Gastrocnemius medialis (tissue), 4 donors: ENCODE measurements at regions not wholly inside any gene's neighbourhood (a gene's known extent, or its start where the extent isn't known, plus 50 kb on each side); places are given as distances from the start of the nearest gene placed in this dataset.
"Not testable (repeated sequence)": the region's sequence is repeated elsewhere in the genome, so short reads cannot be mapped to it uniquely, and the experiment has no call there.

Experiments
- ATAC-seq, 2 donors: fragments of 150-250 bp; one replicate each; pipeline ENCODE4 v1.9.1; 2016
- DNase-seq, 2 donors: peaks; one replicate each; pipeline ENCODE4 v3.0.0-alpha.2; 2019
- H3K27ac ChIP-seq, 4 donors: fragments of 200-600 bp; sonication (generic); 1 replicate in 1 of 4; 2 replicates in 3 of 4; pipeline ENCODE4 v1.5.1; 2016 to 2018; ENCODE audit warnings: mild to moderate bottlenecking in 2 of 4, moderate library complexity in 1 of 4
- H3K27me3 ChIP-seq, 3 donors: fragments of 200-600 bp; sonication (generic) in 2 of 3; 1 replicate in 1 of 3; 2 replicates in 2 of 3; pipeline versions ENCODE4 v1.5.1 to v1.6.0; 2016 to 2019; ENCODE audit warnings: mild to moderate bottlenecking in 1 of 3, moderate library complexity in 1 of 3
- H3K36me3 ChIP-seq, 2 donors: fragments of 200-600 bp; sonication (generic) in 1 of 2; one replicate each; pipeline ENCODE4 v1.5.1; 2017 to 2018
- H3K4me1 ChIP-seq, 2 donors: fragments of 200-600 bp; sonication (generic) in 1 of 2; one replicate each; pipeline ENCODE4 v1.5.1; 2016 to 2017; ENCODE audit warnings: mild to moderate bottlenecking in 2 of 2
- H3K4me3 ChIP-seq, 4 donors: fragments of 200-600 bp; sonication (generic) in 3 of 4; 1 replicate in 1 of 4; 2 replicates in 3 of 4; pipeline ENCODE4 v1.5.1; 2016 to 2019; ENCODE audit warnings: mild to moderate bottlenecking in 2 of 4
- H3K9me3 ChIP-seq, 3 donors: fragments of 200-600 bp; sonication (generic) in 2 of 3; 1 replicate in 1 of 3; 2 replicates in 2 of 3; pipeline ENCODE4 v1.5.1; 2016 to 2019
- POLR2A ChIP-seq, 2 donors: fragments of 450-650 bp; IDR thresholded peaks; one replicate each; pipeline ENCODE4 v1.6.1; 2017; ENCODE audit warnings: antibody characterized with exemption in 2 of 2, mild to moderate bottlenecking in 2 of 2, moderate library complexity in 2 of 2
- in situ Hi-C, 4 donors: fragments of 200-750 bp; cut with MboI; loops; one replicate each; pipeline versions ENCODE4 v1.15.0 to v1.8.0; 2017; ENCODE audit warnings: low sequenced_read_pairs in 4 of 4
- intact Hi-C: fragments of 100-400 bp; cut with DNase I; formaldehyde crosslinking; loops from one replicate; pipeline ENCODE4 v1.15.1; 2023; ENCODE audit warnings: low total_unique reads
- TF ChIP-seq, protein P1 (sequence below), 5 experiments: fragments of 450-650 bp in 3 of 5; fragments of 200-600 bp in 2 of 5; sonication (generic) in 2 of 5; IDR thresholded peaks in 4 of 5; conservative IDR thresholded peaks in 1 of 5; 1 replicate in 4 of 5; 2 replicates in 1 of 5; pipeline ENCODE4 v1.5.1; 2016 to 2019; ENCODE audit warnings: antibody characterized with exemption in 5 of 5, mild to moderate bottlenecking in 3 of 5, moderate library complexity in 3 of 5

DNA sequence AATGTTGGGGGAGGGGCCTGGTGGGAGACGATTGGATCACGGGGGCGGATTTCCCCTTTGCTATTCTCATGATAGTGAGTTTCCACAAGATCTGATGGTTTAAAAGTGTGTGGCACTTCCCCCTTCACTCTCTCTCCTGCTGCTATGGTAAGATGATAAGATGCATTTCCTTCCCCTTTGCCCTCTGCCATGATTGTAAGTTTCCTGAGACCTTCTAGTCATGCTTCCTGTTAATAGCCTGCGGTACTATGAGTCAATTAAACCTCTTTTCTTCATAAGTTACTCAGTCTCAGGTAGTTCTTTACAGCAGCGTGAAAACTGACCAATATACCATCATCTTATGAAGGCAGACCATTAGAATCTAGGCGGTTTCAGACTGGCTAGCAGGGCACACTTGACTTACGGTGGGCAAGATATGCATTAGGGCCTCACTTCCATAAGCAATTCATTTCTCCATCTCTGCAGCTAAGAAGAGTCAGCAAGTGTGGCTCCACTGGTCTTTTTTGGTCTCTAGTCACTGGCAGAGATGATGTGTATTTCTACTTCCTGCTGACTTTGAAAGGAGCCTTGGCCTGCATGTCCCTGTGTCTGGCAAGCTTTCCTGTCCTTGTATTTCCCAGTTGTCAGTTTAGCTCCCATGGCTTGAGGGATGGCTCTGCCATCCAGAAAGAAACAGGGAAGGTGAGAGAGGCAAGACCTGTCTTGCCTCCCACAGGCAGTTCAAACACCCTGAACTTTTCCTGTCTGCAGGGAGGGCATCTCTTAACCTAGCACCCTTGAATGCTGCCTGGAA lies 109.0 kb upstream of the ADAMTS9 start:
- TF ChIP-seq, protein P1, sequence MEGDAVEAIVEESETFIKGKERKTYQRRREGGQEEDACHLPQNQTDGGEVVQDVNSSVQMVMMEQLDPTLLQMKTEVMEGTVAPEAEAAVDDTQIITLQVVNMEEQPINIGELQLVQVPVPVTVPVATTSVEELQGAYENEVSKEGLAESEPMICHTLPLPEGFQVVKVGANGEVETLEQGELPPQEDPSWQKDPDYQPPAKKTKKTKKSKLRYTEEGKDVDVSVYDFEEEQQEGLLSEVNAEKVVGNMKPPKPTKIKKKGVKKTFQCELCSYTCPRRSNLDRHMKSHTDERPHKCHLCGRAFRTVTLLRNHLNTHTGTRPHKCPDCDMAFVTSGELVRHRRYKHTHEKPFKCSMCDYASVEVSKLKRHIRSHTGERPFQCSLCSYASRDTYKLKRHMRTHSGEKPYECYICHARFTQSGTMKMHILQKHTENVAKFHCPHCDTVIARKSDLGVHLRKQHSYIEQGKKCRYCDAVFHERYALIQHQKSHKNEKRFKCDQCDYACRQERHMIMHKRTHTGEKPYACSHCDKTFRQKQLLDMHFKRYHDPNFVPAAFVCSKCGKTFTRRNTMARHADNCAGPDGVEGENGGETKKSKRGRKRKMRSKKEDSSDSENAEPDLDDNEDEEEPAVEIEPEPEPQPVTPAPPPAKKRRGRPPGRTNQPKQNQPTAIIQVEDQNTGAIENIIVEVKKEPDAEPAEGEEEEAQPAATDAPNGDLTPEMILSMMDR (IDR thresholded peaks at IDR 0.05 in 4 of 5, conservative IDR thresholded peaks at IDR 0.05 in 1 of 5): no peak
- no peak for TF ChIP-seq POLR2A (IDR thresholded peaks at IDR 0.05)
- intact Hi-C loops (no loop called here), in situ Hi-C loops (no loop called here)
- Histone ChIP-seq H3K4me1 (peaks cover 4 to 12% of the 10 kb centered on the region in 2 donors), H3K36me3 (no peaks in the 10 kb centered on the region), H3K4me3 (no peak overlapping the region), H3K27ac (peak overlapping the region in 1 of 4 donors; percentile 5), H3K27me3 (no peaks in the 10 kb centered on the region), H3K9me3 (no peaks in the 10 kb centered on the region)
- DNase-seq (no peak), ATAC-seq (peak in 1 of 2 donors; percentile 52)

DNA sequence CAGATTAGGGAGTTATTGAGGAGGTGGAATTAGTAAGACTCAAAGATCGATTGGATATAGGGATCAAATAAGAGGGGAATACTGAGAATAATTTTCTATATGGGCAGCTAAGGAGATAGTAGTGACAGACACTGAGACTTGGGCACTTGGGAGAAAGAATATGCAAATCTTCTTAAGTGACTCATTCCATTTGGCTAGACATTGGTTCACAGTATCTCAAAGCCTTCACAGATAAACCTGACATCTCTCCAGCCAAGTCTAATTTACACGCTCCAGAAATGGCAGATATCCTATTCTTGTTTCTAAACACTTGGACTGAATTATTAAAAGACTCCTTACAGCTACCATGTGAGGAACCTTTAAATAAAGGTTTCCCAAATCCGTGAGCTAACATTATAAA lies 104.6 kb upstream of the ADAMTS9 start:
- intact Hi-C loops (no loop called here), in situ Hi-C loops (no loop called here)
- ATAC-seq: no peak

DNA sequence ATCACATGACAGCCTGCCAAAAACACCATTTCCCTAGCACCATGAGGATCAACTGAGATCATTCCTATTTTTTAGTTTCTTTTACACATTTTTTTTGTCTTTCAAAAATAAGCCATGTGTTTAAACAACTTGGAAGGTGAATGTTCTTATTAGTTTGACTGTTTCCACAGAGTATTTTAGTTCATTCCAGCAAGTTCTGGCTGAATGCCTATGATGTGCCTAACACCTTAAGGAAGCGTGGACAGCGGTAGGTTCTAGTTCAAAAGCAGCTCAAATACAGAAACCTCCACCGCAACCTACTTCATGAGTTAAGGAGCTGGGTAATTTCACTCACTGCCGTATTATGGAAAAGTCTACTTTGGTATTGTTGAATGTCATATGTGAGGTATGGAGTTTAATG lies 101.3 kb upstream of the ADAMTS9 start:
- Histone ChIP-seq H3K9me3 (no peaks in the 10 kb centered on the region), H3K4me3 (no peak overlapping the region), H3K27ac (no peak overlapping the region), H3K27me3 (no peaks in the 10 kb centered on the region), H3K36me3 (no peaks in the 10 kb centered on the region), H3K4me1 (no peaks in the 10 kb centered on the region)
- no peak for ATAC-seq
- TF ChIP-seq, protein P1 (IDR thresholded peaks at IDR 0.05 in 4 of 5, conservative IDR thresholded peaks at IDR 0.05 in 1 of 5): no peak
- TF ChIP-seq POLR2A (IDR thresholded peaks at IDR 0.05): no peak
- intact Hi-C loops: no loop called here
- in situ Hi-C loops: no loop called here
- no peak for DNase-seq

More for the DNA sequence above, 104.6 kb upstream of the ADAMTS9 start:
- TF ChIP-seq, protein P1 (IDR thresholded peaks at IDR 0.05 in 4 of 5, conservative IDR thresholded peaks at IDR 0.05 in 1 of 5): no peak
- no peak for TF ChIP-seq POLR2A (IDR thresholded peaks at IDR 0.05)
- Histone ChIP-seq H3K36me3 (no peaks in the 10 kb centered on the region), H3K4me1 (peaks cover 0 to 10% of the 10 kb centered on the region in 2 donors), H3K4me3 (no peak overlapping the region), H3K9me3 (no peaks in the 10 kb centered on the region), H3K27me3 (no peaks in the 10 kb centered on the region), H3K27ac (no peak overlapping the region)
- DNase-seq: no peak

GRCh38 chr3:64783200-64783599 lies 95.4 kb upstream of the ADAMTS9 start:
- no peaks in the 10 kb centered on the region for H3K27me3 ChIP-seq
- DNase-seq: no peak
- no peaks in the 10 kb centered on the region for H3K9me3 ChIP-seq
- no peak overlapping the region for H3K4me3 ChIP-seq
- no peak overlapping the region for H3K27ac ChIP-seq
- no peaks in the 10 kb centered on the region for H3K4me1 ChIP-seq
- H3K36me3 ChIP-seq: no peaks in the 10 kb centered on the region
- intact Hi-C loops (no loop called here), in situ Hi-C loops (no loop called here)
- no peak for ATAC-seq
- TF ChIP-seq, protein P1 (IDR thresholded peaks at IDR 0.05 in 4 of 5, conservative IDR thresholded peaks at IDR 0.05 in 1 of 5): no peak
- TF ChIP-seq POLR2A (IDR thresholded peaks at IDR 0.05): no peak

GRCh38 chr3:64780923-64781322 lies 93.1 kb upstream of the ADAMTS9 start:
- H3K4me3 ChIP-seq, in situ Hi-C loops, H3K27me3 ChIP-seq, DNase-seq, H3K4me1 ChIP-seq, ATAC-seq, H3K36me3 ChIP-seq, H3K9me3 ChIP-seq, H3K27ac ChIP-seq, intact Hi-C loops: not testable (repeated sequence)
